MM.1S (cell line): ENCODE measurements at regions not wholly inside any gene's neighbourhood (a gene's known extent, or its start where the extent isn't known, plus 50 kb on each side); places are given as distances from the start of the nearest gene placed in this dataset.

Experiments used
- DNase-seq: peaks from one replicate; pipeline ENCODE4 v3.0.0-alpha.2; 2015
- H2AFZ ChIP-seq: fragments of 300-600 bp; sonication (generic); 2 replicates; pipeline ENCODE4 v1.6.0; 2016; ENCODE audit warnings: antibody characterized with exemption, low read length
- H3F3A ChIP-seq: fragments of 300-600 bp; sonication (generic); 2 replicates; pipeline ENCODE4 v1.6.1; 2016; ENCODE audit warnings: mild to moderate bottlenecking, antibody characterized with exemption, low read length, moderate library complexity, mixed read lengths; ENCODE audit not compliant: insufficient read depth
- H3K27ac ChIP-seq: fragments of 300-600 bp; sonication (generic); 2 replicates; pipeline ENCODE4 v1.5.1; 2016; ENCODE audit warnings: mild to moderate bottlenecking, low read length
- H3K27me3 ChIP-seq: fragments of 300-600 bp; sonication (generic); replicated peaks from 2 replicates; pipeline ENCODE4 v1.6.0; 2016; ENCODE audit warnings: low read length; ENCODE audit not compliant: insufficient read depth
- H3K36me3 ChIP-seq: fragments of 300-600 bp; sonication (generic); replicated peaks from 2 replicates; pipeline ENCODE4 v1.6.1; 2016; ENCODE audit warnings: mild to moderate bottlenecking, low read length, mixed read lengths; ENCODE audit not compliant: insufficient read depth
- H3K4me1 ChIP-seq: fragments of 300-600 bp; sonication (generic); 2 replicates; pipeline ENCODE4 v1.6.1; 2016; ENCODE audit warnings: low read length, mixed read lengths
- H3K4me2 ChIP-seq: fragments of 300-600 bp; sonication (generic); 2 replicates; pipeline ENCODE4 v1.6.0; 2016; ENCODE audit warnings: low read depth, low read length
- H3K4me3 ChIP-seq: fragments of 300-600 bp; sonication (generic); 2 replicates; pipeline ENCODE4 v1.5.1; 2016; ENCODE audit warnings: low read length, mixed read lengths
- H3K79me2 ChIP-seq: fragments of 300-600 bp; sonication (generic); 2 replicates; pipeline ENCODE4 v1.6.1; 2016; ENCODE audit warnings: mixed run types, low read length, mixed read lengths
- H3K9ac ChIP-seq: fragments of 300-600 bp; sonication (generic); 2 replicates; pipeline ENCODE4 v1.6.1; 2016; ENCODE audit warnings: low read length, mixed read lengths
- H3K9me2 ChIP-seq: fragments of 300-600 bp; sonication (generic); replicated peaks from 2 replicates; pipeline ENCODE4 v1.6.1; 2016; ENCODE audit warnings: mild to moderate bottlenecking, low read length, mixed read lengths; ENCODE audit not compliant: insufficient read depth
- H3K9me3 ChIP-seq: fragments of 300-600 bp; sonication (generic); replicated peaks from 2 replicates; pipeline ENCODE4 v1.6.1; 2016; ENCODE audit warnings: mild to moderate bottlenecking, low read length, mixed read lengths; ENCODE audit not compliant: insufficient read depth
- H4K20me1 ChIP-seq: fragments of 300-600 bp; sonication (generic); 2 replicates; pipeline ENCODE4 v1.6.1; 2016; ENCODE audit warnings: mild to moderate bottlenecking, low read length, moderate library complexity, mixed read lengths; ENCODE audit not compliant: insufficient read depth
- CTCF ChIP-seq: fragments of 300-600 bp; sonication (generic); IDR thresholded peaks from 2 replicates; pipeline ENCODE4 v1.5.1; 2016; ENCODE audit warnings: antibody characterized with exemption, low read length, mixed read lengths
- EZH2 ChIP-seq: fragments of 300-600 bp; sonication (generic); optimal IDR thresholded peaks from 2 replicates; pipeline ENCODE3; 2017; ENCODE audit warnings: low read depth, mild to moderate bottlenecking, antibody characterized with exemption, low read length, mixed read lengths
- EZH2phosphoT487 ChIP-seq: fragments of 300-600 bp; sonication (generic); IDR thresholded peaks from 2 replicates; pipeline ENCODE4 v1.6.1; 2018; ENCODE audit warnings: antibody characterized with exemption, low read length

- no peaks in the 10 kb centered on the region for H3K9me3 ChIP-seq
- H3F3A ChIP-seq: no peaks in the 10 kb centered on the region
- H2AFZ ChIP-seq: no peak overlapping the region
- H3K9me2 ChIP-seq: no peaks in the 10 kb centered on the region
- no peak overlapping the region for H3K4me3 ChIP-seq
- DNase-seq: no peak
- no peak overlapping the region for H3K9ac ChIP-seq
- H3K4me2 ChIP-seq: no peak overlapping the region
- no peak overlapping the region for H3K27ac ChIP-seq
- no peaks in the 10 kb centered on the region for H4K20me1 ChIP-seq
- no peak for TF ChIP-seq EZH2
- no peak for TF ChIP-seq EZH2phosphoT487
- H3K27me3 ChIP-seq: no peaks in the 10 kb centered on the region
- no peaks in the 10 kb centered on the region for H3K4me1 ChIP-seq
- H3K79me2 ChIP-seq: no peaks in the 10 kb centered on the region
- no peaks in the 10 kb centered on the region for H3K36me3 ChIP-seq
These were observed 223.3 kb upstream of the VCX3A start for GRCh38 chrX:6758234-6758633.

- no peaks in the 10 kb centered on the region for H3K27me3 ChIP-seq
- no peaks in the 10 kb centered on the region for H3K9me2 ChIP-seq
- H4K20me1 ChIP-seq: no peaks in the 10 kb centered on the region
- no peaks in the 10 kb centered on the region for H3K9me3 ChIP-seq
- no peak overlapping the region for H3K4me3 ChIP-seq
- H3K79me2 ChIP-seq: no peaks in the 10 kb centered on the region
- no peak for DNase-seq
- no peak overlapping the region for H3K4me2 ChIP-seq
- H3K4me1 ChIP-seq: no peaks in the 10 kb centered on the region
- H3K36me3 ChIP-seq: no peaks in the 10 kb centered on the region
- no peak overlapping the region for H3K9ac ChIP-seq
- TF ChIP-seq EZH2phosphoT487: no peak
- TF ChIP-seq CTCF: no peak
- no peak for TF ChIP-seq EZH2
- no peak overlapping the region for H2AFZ ChIP-seq
- H3F3A ChIP-seq: no peaks in the 10 kb centered on the region
- H3K27ac ChIP-seq: no peak overlapping the region
These were observed 222.7 kb upstream of the VCX3A start for GRCh38 chrX:6757631-6758030.

- no peak for DNase-seq
- H3K9ac ChIP-seq: no peak overlapping the region
- H3K36me3 ChIP-seq: no peaks in the 10 kb centered on the region
- H3K4me1 ChIP-seq: peaks cover 13% of the 10 kb centered on the region; the same call in 1 of the 2 replicates
- H4K20me1 ChIP-seq: no peaks in the 10 kb centered on the region
- H3K27ac ChIP-seq: peak overlapping the region; percentile 4; the same call in 1 of the 2 replicates
- H2AFZ ChIP-seq: no peak overlapping the region
- no peaks in the 10 kb centered on the region for H3K9me2 ChIP-seq
- H3K4me3 ChIP-seq: no peak overlapping the region
- H3K9me3 ChIP-seq: no peaks in the 10 kb centered on the region
- no peak overlapping the region for H3K4me2 ChIP-seq
- H3F3A ChIP-seq: no peaks in the 10 kb centered on the region
- no peaks in the 10 kb centered on the region for H3K27me3 ChIP-seq
- TF ChIP-seq CTCF: no peak
- no peak for TF ChIP-seq EZH2phosphoT487
- TF ChIP-seq EZH2: no peak
- no peaks in the 10 kb centered on the region for H3K79me2 ChIP-seq
These were observed 213.7 kb upstream of the VCX3A start for GRCh38 chrX:6748595-6748994.

- Histone ChIP-seq H3K9ac (peak overlapping the region; percentile 58), H4K20me1 (no peaks in the 10 kb centered on the region), H2AFZ (peak overlapping the region; percentile 26; the same call in 1 of the 2 replicates), H3K27me3 (no peaks in the 10 kb centered on the region), H3K27ac (peak overlapping the region; percentile 99), H3K4me3 (no peak overlapping the region), H3K36me3 (no peaks in the 10 kb centered on the region), H3K79me2 (no peaks in the 10 kb centered on the region), H3K4me1 (peaks cover 52% of the 10 kb centered on the region), H3K9me2 (no peaks in the 10 kb centered on the region), H3F3A (peaks cover 37% of the 10 kb centered on the region), H3K9me3 (no peaks in the 10 kb centered on the region), H3K4me2 (peak overlapping the region; percentile 35; the same call in 1 of the 2 replicates)
- TF ChIP-seq CTCF: no peak
- TF ChIP-seq EZH2: no peak
- DNase-seq: peak; percentile 92
These were observed 203.9 kb upstream of the VCX3A start for GRCh38 chrX:6738518-6739470.
